ENCODE measurements at regions not wholly inside any gene's neighbourhood (a gene's known extent, or its start where the extent isn't known, plus 50 kb on each side); places are given as distances from the start of the nearest gene placed in this dataset.
A peak's percentile ranks its signal among the peaks of the same experiment; 100 is the strongest.

DNA sequence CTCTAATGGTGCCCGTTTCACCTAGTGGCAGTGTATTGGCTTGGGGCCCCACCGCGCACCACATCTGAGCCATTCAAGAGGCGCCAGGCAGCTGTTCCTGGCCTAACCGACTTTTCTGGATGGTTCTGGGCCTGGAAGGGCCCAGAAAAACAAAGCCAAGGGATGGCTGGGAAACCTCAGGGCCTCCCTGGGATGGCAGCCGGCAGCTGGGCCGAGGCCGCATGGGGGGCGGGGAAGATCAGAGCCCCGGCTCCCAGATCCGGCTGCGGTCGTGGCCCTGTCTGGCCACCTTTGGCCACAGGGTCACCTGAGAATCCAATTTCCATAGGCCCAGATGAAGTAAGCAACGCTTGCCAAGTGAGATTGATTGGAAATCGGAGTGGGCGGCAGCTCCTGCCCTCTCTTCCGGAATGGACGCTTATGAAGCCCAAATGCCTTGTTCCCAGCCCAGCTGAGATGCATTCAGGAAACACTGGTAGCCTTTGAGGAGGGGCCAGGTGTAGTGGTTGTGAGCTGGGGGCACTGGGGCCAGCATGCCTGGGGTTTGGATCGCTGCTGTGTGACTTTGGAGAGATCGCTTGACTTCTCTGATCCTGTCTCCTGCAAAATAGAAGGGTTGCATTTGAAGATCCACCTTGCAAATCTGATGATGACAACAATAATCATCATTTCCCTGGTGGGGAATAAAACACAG is 163.8 kb upstream of the GSE1 start (continued):
- TF ChIP-seq, protein P1, sequence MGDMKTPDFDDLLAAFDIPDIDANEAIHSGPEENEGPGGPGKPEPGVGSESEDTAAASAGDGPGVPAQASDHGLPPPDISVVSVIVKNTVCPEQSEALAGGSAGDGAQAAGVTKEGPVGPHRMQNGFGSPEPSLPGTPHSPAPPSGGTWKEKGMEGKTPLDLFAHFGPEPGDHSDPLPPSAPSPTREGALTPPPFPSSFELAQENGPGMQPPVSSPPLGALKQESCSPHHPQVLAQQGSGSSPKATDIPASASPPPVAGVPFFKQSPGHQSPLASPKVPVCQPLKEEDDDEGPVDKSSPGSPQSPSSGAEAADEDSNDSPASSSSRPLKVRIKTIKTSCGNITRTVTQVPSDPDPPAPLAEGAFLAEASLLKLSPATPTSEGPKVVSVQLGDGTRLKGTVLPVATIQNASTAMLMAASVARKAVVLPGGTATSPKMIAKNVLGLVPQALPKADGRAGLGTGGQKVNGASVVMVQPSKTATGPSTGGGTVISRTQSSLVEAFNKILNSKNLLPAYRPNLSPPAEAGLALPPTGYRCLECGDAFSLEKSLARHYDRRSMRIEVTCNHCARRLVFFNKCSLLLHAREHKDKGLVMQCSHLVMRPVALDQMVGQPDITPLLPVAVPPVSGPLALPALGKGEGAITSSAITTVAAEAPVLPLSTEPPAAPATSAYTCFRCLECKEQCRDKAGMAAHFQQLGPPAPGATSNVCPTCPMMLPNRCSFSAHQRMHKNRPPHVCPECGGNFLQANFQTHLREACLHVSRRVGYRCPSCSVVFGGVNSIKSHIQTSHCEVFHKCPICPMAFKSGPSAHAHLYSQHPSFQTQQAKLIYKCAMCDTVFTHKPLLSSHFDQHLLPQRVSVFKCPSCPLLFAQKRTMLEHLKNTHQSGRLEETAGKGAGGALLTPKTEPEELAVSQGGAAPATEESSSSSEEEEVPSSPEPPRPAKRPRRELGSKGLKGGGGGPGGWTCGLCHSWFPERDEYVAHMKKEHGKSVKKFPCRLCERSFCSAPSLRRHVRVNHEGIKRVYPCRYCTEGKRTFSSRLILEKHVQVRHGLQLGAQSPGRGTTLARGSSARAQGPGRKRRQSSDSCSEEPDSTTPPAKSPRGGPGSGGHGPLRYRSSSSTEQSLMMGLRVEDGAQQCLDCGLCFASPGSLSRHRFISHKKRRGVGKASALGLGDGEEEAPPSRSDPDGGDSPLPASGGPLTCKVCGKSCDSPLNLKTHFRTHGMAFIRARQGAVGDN (CRISPR knock-in tag; IDR thresholded peaks at IDR 0.05), result peak; percentile 94
- TF ChIP-seq JARID2 (CRISPR knock-in tag; IDR thresholded peaks at IDR 0.05; ENCODE audit: insufficient replicate concordance) (no peak), ATM (IDR thresholded peaks at IDR 0.05; ENCODE audit: borderline replicate concordance) (no peak), BRCA1 (CRISPR knock-in tag; IDR thresholded peaks at IDR 0.05) (0 out of 2 replicates have a peak, but pooled peaks have one; percentile 6), MBD4 (IDR thresholded peaks at IDR 0.05; ENCODE audit: borderline replicate concordance, low read length) (no peak), HMG20B (CRISPR knock-in tag; conservative IDR thresholded peaks at IDR 0.05) (no peak), SP2 (CRISPR knock-in tag; IDR thresholded peaks at IDR 0.05) (no peak), ZNF564 (CRISPR knock-in tag; IDR thresholded peaks at IDR 0.05) (no peak), ZNF839 (CRISPR knock-in tag; IDR thresholded peaks at IDR 0.05; ENCODE audit: borderline replicate concordance) (no peak), SRSF1 (optimal IDR thresholded peaks at IDR 0.05; ENCODE audit: low read depth, low read length) (peak; percentile 39), ZSCAN31 (CRISPR knock-in tag; IDR thresholded peaks at IDR 0.05; ENCODE audit: low read depth) (peak; percentile 0; the same call in 1 of the 2 replicates), ZNF879 (CRISPR knock-in tag; IDR thresholded peaks at IDR 0.05) (no peak), YY1 (IDR thresholded peaks at IDR 0.05; ENCODE audit: insufficient read depth, insufficient replicate concordance, low read depth, low read length) (peak; percentile 4), GLI4 (CRISPR knock-in tag; IDR thresholded peaks at IDR 0.05; ENCODE audit: borderline replicate concordance) (no peak), ZNF841 (CRISPR knock-in tag; IDR thresholded peaks at IDR 0.05; ENCODE audit: borderline replicate concordance) (no peak), SP140L (CRISPR knock-in tag; IDR thresholded peaks at IDR 0.05; ENCODE audit: borderline replicate concordance) (no peak; the same call in 1 of the 2 replicates), ZNF232 (CRISPR knock-in tag; IDR thresholded peaks at IDR 0.05; ENCODE audit: borderline replicate concordance) (peak; percentile 3; the same call in 1 of the 2 replicates), ELF3 (CRISPR knock-in tag; IDR thresholded peaks at IDR 0.05) (no peak), ZNF263 (CRISPR knock-in tag; IDR thresholded peaks at IDR 0.05) (no peak; the same call in 1 of the 2 replicates), HHEX (CRISPR knock-in tag; IDR thresholded peaks at IDR 0.05) (no peak), MLX (CRISPR knock-in tag; IDR thresholded peaks at IDR 0.05) (no peak), TAF15 (IDR thresholded peaks at IDR 0.05; ENCODE audit: low read depth, low read length, poor library complexity, severe bottlenecking) (no peak), ARID2 (CRISPR knock-in tag; IDR thresholded peaks at IDR 0.05; ENCODE audit: borderline replicate concordance) (no peak), ZNF790 (CRISPR knock-in tag; IDR thresholded peaks at IDR 0.05; ENCODE audit: borderline replicate concordance) (no peak), ZNF614 (CRISPR knock-in tag; IDR thresholded peaks at IDR 0.05; ENCODE audit: borderline replicate concordance) (no peak)
- TF ChIP-seq, protein P2, sequence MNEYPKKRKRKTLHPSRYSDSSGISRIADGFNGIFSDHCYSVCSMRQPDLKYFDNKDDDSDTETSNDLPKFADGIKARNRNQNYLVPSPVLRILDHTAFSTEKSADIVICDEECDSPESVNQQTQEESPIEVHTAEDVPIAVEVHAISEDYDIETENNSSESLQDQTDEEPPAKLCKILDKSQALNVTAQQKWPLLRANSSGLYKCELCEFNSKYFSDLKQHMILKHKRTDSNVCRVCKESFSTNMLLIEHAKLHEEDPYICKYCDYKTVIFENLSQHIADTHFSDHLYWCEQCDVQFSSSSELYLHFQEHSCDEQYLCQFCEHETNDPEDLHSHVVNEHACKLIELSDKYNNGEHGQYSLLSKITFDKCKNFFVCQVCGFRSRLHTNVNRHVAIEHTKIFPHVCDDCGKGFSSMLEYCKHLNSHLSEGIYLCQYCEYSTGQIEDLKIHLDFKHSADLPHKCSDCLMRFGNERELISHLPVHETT (CRISPR knock-in tag; conservative IDR thresholded peaks at IDR 0.05), result no peak
